KMS-11 (cell line): ENCODE measurements at regions not wholly inside any gene's neighbourhood (a gene's known extent, or its start where the extent isn't known, plus 50 kb on each side); places are given as distances from the start of the nearest gene placed in this dataset.

Experiments used
- H2AFZ ChIP-seq: fragments of 200-600 bp; sonication (generic); 2 replicates; pipeline ENCODE4 v1.6.1; 2016; ENCODE audit warnings: antibody characterized with exemption, mixed run types, low read depth
- H3K27ac ChIP-seq: fragments of 200-600 bp; sonication (generic); 2 replicates; pipeline ENCODE4 v1.6.1; 2016; ENCODE audit warnings: mild to moderate bottlenecking, mixed run types
- H3K27me3 ChIP-seq: fragments of 200-600 bp; sonication (generic); 2 replicates; pipeline ENCODE4 v1.6.1; 2017; ENCODE audit warnings: mild to moderate bottlenecking, low read depth, mixed run types, moderate library complexity; ENCODE audit not compliant: insufficient read depth
- H3K36me3 ChIP-seq: fragments of 200-600 bp; sonication (generic); 2 replicates; pipeline ENCODE4 v1.6.1; 2017; ENCODE audit warnings: mild to moderate bottlenecking, mixed run types; ENCODE audit not compliant: insufficient read depth
- H3K4me1 ChIP-seq: fragments of 200-600 bp; sonication (generic); 2 replicates; pipeline ENCODE4 v1.6.1; 2016; ENCODE audit warnings: mild to moderate bottlenecking, low read depth, mixed run types; ENCODE audit not compliant: poor library complexity, severe bottlenecking
- H3K4me2 ChIP-seq: fragments of 200-600 bp; sonication (generic); 2 replicates; pipeline ENCODE4 v1.7.0; 2016; ENCODE audit warnings: mild to moderate bottlenecking, mixed run types
- H3K4me3 ChIP-seq: fragments of 200-600 bp; sonication (generic); IDR thresholded peaks from 2 replicates; pipeline ENCODE4 v1.6.1; 2017; ENCODE audit warnings: low read depth, low read length, mixed read lengths; ENCODE audit not compliant: insufficient read depth
- H3K79me2 ChIP-seq: fragments of 200-600 bp; sonication (generic); 2 replicates; pipeline ENCODE4 v1.6.1; 2016; ENCODE audit warnings: low read depth, mixed run types; ENCODE audit not compliant: insufficient read depth
- H3K9ac ChIP-seq: fragments of 200-600 bp; sonication (generic); 2 replicates; pipeline ENCODE4 v1.6.1; 2016; ENCODE audit warnings: mild to moderate bottlenecking, mixed run types
- H4K20me1 ChIP-seq: fragments of 200-600 bp; sonication (generic); 2 replicates; pipeline ENCODE4 v1.6.1; 2016; ENCODE audit warnings: mild to moderate bottlenecking, mixed run types; ENCODE audit not compliant: insufficient read depth
- CTCF ChIP-seq: fragments of 200-600 bp; sonication (generic); conservative IDR thresholded peaks from 2 replicates; pipeline ENCODE4 v1.6.1; 2017; ENCODE audit warnings: low read depth, mild to moderate bottlenecking, antibody characterized with exemption, low read length, moderate library complexity, mixed read lengths

- no peak overlapping the region for H3K27ac ChIP-seq
- no peaks in the 10 kb centered on the region for H3K79me2 ChIP-seq
- no peaks in the 10 kb centered on the region for H3K27me3 ChIP-seq
- H3K9ac ChIP-seq, result no peak overlapping the region
- H2AFZ ChIP-seq, result no peak overlapping the region
- H3K4me1 ChIP-seq, result no peaks in the 10 kb centered on the region
- no peak overlapping the region for H3K4me2 ChIP-seq
- H3K36me3 ChIP-seq, result no peaks in the 10 kb centered on the region
- H3K4me3 ChIP-seq, result no peak overlapping the region
- H4K20me1 ChIP-seq, result no peaks in the 10 kb centered on the region
- TF ChIP-seq CTCF, result no peak
These were observed 106.1 kb upstream of the TLL1 start for GRCh38 chr4:165766976-165767375.

GRCh38 chr4:165767671-165768070, 105.4 kb upstream of the TLL1 start:
- Histone ChIP-seq H3K9ac (no peak overlapping the region), H3K36me3 (no peaks in the 10 kb centered on the region), H2AFZ (no peak overlapping the region), H3K79me2 (no peaks in the 10 kb centered on the region), H3K4me1 (no peaks in the 10 kb centered on the region), H3K27me3 (no peaks in the 10 kb centered on the region), H3K4me2 (no peak overlapping the region), H4K20me1 (no peaks in the 10 kb centered on the region), H3K27ac (no peak overlapping the region), H3K4me3 (no peak overlapping the region)
- no peak for TF ChIP-seq CTCF

GRCh38 chr4:165768281-165768680, 104.8 kb upstream of the TLL1 start:
- Histone ChIP-seq H3K4me1 (no peaks in the 10 kb centered on the region), H3K27ac (no peak overlapping the region), H2AFZ (no peak overlapping the region), H4K20me1 (no peaks in the 10 kb centered on the region), H3K79me2 (no peaks in the 10 kb centered on the region), H3K9ac (no peak overlapping the region), H3K36me3 (no peaks in the 10 kb centered on the region), H3K27me3 (no peaks in the 10 kb centered on the region), H3K4me2 (no peak overlapping the region), H3K4me3 (no peak overlapping the region)
- TF ChIP-seq CTCF, result no peak

GRCh38 chr4:165774326-165774725, 98.7 kb upstream of the TLL1 start:
- TF ChIP-seq CTCF, result no peak
- H2AFZ ChIP-seq, result no peak overlapping the region
- H3K27ac ChIP-seq, result no peak overlapping the region
- H3K9ac ChIP-seq, result no peak overlapping the region
- H3K4me2 ChIP-seq, result no peak overlapping the region
- H3K4me3 ChIP-seq, result no peak overlapping the region
- no peaks in the 10 kb centered on the region for H3K27me3 ChIP-seq
- no peaks in the 10 kb centered on the region for H4K20me1 ChIP-seq
- no peaks in the 10 kb centered on the region for H3K79me2 ChIP-seq
- no peaks in the 10 kb centered on the region for H3K4me1 ChIP-seq
- no peaks in the 10 kb centered on the region for H3K36me3 ChIP-seq
